HEK293 (cell line): ENCODE measurements at regions not wholly inside any gene's neighbourhood (a gene's known extent, or its start where the extent isn't known, plus 50 kb on each side); places are given as distances from the start of the nearest gene placed in this dataset.
A peak's percentile ranks its signal among the peaks of the same experiment; 100 is the strongest.

Experiments used
- CTCF ChIA-PET: fragments of 350-600 bp; formaldehyde crosslinking; extraction: SDS; loops from one replicate; lab custom pipeline; 2021; ENCODE audit warnings: antibody characterized with exemption; lab: Yijun Ruan, JAX
- POLR2A ChIA-PET: fragments of 300-600 bp; formaldehyde crosslinking; extraction: SDS; loops from one replicate; lab custom pipeline; 2020; ENCODE audit warnings: antibody characterized with exemption, inconsistent platforms; lab: Yijun Ruan, JAX
- H3K27ac ChIP-seq: fragments of 200-500 bp; sonication (Bioruptor generic); 2 replicates; pipeline ENCODE4 v1.5.1; 2014; ENCODE audit warnings: low read depth, low read length, control low read depth, inconsistent platforms; ENCODE audit errors: extremely low read depth
- H3K36me3 ChIP-seq, 2 experiments: fragments of 200-500 bp in 1 of 2; sonication (Bioruptor generic) in 1 of 2; 1 replicate in 1 of 2; 2 replicates in 1 of 2; pipeline ENCODE4 v1.5.1; 2014 to 2017; ENCODE audit warnings: inconsistent platforms in 2 of 2, low read length in 2 of 2; ENCODE audit not compliant: control insufficient read depth in 2 of 2, insufficient read depth in 1 of 2
- H3K4me1 ChIP-seq: fragments of 200-500 bp; sonication (Bioruptor generic); 2 replicates; pipeline ENCODE4 v1.5.1; 2014; ENCODE audit warnings: mild to moderate bottlenecking, low read length, inconsistent platforms; ENCODE audit not compliant: control insufficient read depth, insufficient read depth
- H3K4me3 ChIP-seq: 2 replicates; pipeline ENCODE4 v1.5.1; 2011; ENCODE audit warnings: low read depth, mild to moderate bottlenecking, control low read depth, low read length, moderate library complexity
- H3K9me3 ChIP-seq: fragments of 200-500 bp; sonication (Bioruptor generic); 2 replicates; pipeline ENCODE4 v1.5.1; 2014; ENCODE audit warnings: low read depth, low read length, inconsistent platforms; ENCODE audit not compliant: control insufficient read depth, insufficient read depth
- BCL6B ChIP-seq: fragments of 450-650 bp; formaldehyde crosslinking; IDR thresholded peaks from 2 replicates; pipeline ENCODE4 v1.5.1; 2017; ENCODE audit warnings: missing biosample characterization, missing genetic modification characterization
- HIC1 ChIP-seq: fragments of 450-650 bp; formaldehyde crosslinking; IDR thresholded peaks from 2 replicates; pipeline ENCODE4 v1.5.1; 2016; ENCODE audit warnings: missing biosample characterization, missing genetic modification characterization
- HOXA7 ChIP-seq: sonication (generic); formaldehyde crosslinking; IDR thresholded peaks from 2 replicates; pipeline ENCODE4 v1.8.1; 2022; ENCODE audit warnings: missing genetic modification reagents, borderline replicate concordance
- KLF9 ChIP-seq: fragments of 450-650 bp; formaldehyde crosslinking; IDR thresholded peaks from 2 replicates; pipeline ENCODE4 v1.5.1; 2016; ENCODE audit warnings: missing biosample characterization, missing genetic modification characterization, low read depth
- PRDM4 ChIP-seq: fragments of 450-650 bp; formaldehyde crosslinking; IDR thresholded peaks from 2 replicates; pipeline ENCODE4 v1.5.1; 2017; ENCODE audit warnings: missing biosample characterization, missing genetic modification characterization
- YY2 ChIP-seq: fragments of 450-650 bp; formaldehyde crosslinking; IDR thresholded peaks from 2 replicates; pipeline ENCODE4 v1.5.1; 2016; ENCODE audit warnings: missing biosample characterization, missing genetic modification characterization
- ZNF10 ChIP-seq: fragments of 450-650 bp; formaldehyde crosslinking; IDR thresholded peaks from 2 replicates; pipeline ENCODE4 v1.5.1; 2017; ENCODE audit warnings: missing biosample characterization, missing genetic modification characterization
- ZNF112 ChIP-seq: fragments of 450-650 bp; formaldehyde crosslinking; IDR thresholded peaks from 2 replicates; pipeline ENCODE4 v1.5.0; 2017; ENCODE audit warnings: missing biosample characterization, missing genetic modification characterization
- ZNF132 ChIP-seq: fragments of 450-650 bp; formaldehyde crosslinking; IDR thresholded peaks from 2 replicates; pipeline ENCODE4 v1.5.1; 2017; ENCODE audit warnings: missing biosample characterization, missing genetic modification characterization, borderline replicate concordance
- ZNF221 ChIP-seq: fragments of 450-650 bp; formaldehyde crosslinking; IDR thresholded peaks from 2 replicates; pipeline ENCODE4 v1.5.1; 2017; ENCODE audit warnings: missing biosample characterization, missing genetic modification characterization, borderline replicate concordance
- ZNF248 ChIP-seq: fragments of 450-650 bp; formaldehyde crosslinking; IDR thresholded peaks from 2 replicates; pipeline ENCODE4 v1.5.1; 2017; ENCODE audit warnings: missing biosample characterization, missing genetic modification characterization
- ZNF280C ChIP-seq: fragments of 450-650 bp; formaldehyde crosslinking; IDR thresholded peaks from 2 replicates; pipeline ENCODE4 v1.5.1; 2016; ENCODE audit warnings: missing biosample characterization, missing genetic modification characterization
- ZNF292 ChIP-seq: fragments of 450-650 bp; formaldehyde crosslinking; IDR thresholded peaks from 2 replicates; pipeline ENCODE4 v1.5.1; 2016; ENCODE audit warnings: low read depth, missing biosample characterization, missing genetic modification characterization, borderline replicate concordance
- ZNF544 ChIP-seq: fragments of 450-650 bp; formaldehyde crosslinking; IDR thresholded peaks from 2 replicates; pipeline ENCODE4 v1.5.0; 2017; ENCODE audit warnings: missing biosample characterization, missing genetic modification characterization
- ZNF549 ChIP-seq: fragments of 450-650 bp; IDR thresholded peaks from 2 replicates; pipeline ENCODE4 v1.5.1; 2018; ENCODE audit warnings: missing biosample characterization, missing genetic modification characterization, mild to moderate bottlenecking, inconsistent platforms, moderate library complexity
- ZNF560 ChIP-seq: fragments of 450-650 bp; formaldehyde crosslinking; IDR thresholded peaks from 2 replicates; pipeline ENCODE4 v1.5.1; 2017; ENCODE audit warnings: missing biosample characterization, missing genetic modification characterization, borderline replicate concordance
- ZNF561 ChIP-seq: fragments of 450-650 bp; IDR thresholded peaks from 2 replicates; pipeline ENCODE4 v1.5.1; 2018; ENCODE audit warnings: missing biosample characterization, missing genetic modification characterization, borderline replicate concordance
- ZNF571 ChIP-seq: fragments of 450-650 bp; formaldehyde crosslinking; IDR thresholded peaks from 2 replicates; pipeline ENCODE4 v1.5.0; 2017; ENCODE audit warnings: missing biosample characterization, missing genetic modification characterization
- ZNF660 ChIP-seq: fragments of 450-650 bp; IDR thresholded peaks from 2 replicates; pipeline ENCODE4 v1.5.1; 2018; ENCODE audit warnings: missing biosample characterization, mild to moderate bottlenecking, missing genetic modification characterization
- ZNF776 ChIP-seq: fragments of 450-650 bp; formaldehyde crosslinking; IDR thresholded peaks from 2 replicates; pipeline ENCODE4 v1.5.0; 2017; ENCODE audit warnings: missing biosample characterization, missing genetic modification characterization, borderline replicate concordance

GRCh38 chr10:44326474-44327030 is 58.3 kb downstream of the CXCL12 start:
- peaks cover 3% of the 10 kb centered on the region; the same call in 1 of the 2 replicates for H3K4me1 ChIP-seq
- no peaks in the 10 kb centered on the region for H3K9me3 ChIP-seq
- CTCF ChIA-PET, result interaction anchor here (0.6 kb wide), 1 partner anchor 912 kb away, joined by 6 read pairs; no protein-coding TSS in a partner anchor
- H3K36me3 ChIP-seq, result no peaks in the 10 kb centered on the region
- H3K4me3 ChIP-seq, result no peak overlapping the region
- POLR2A ChIA-PET, result no interaction called here
- TF ChIP-seq ZNF660 (peak; percentile 52; the same call in 1 of the 2 replicates), ZNF561 (peak; percentile 56; the same call in 1 of the 2 replicates), ZNF292 (no peak), ZNF112 (tag by site-specific recombination) (peak; percentile 42; the same call in 1 of the 2 replicates), HOXA7 (CRISPR knock-in tag) (no peak), YY2 (tag by site-specific recombination) (no peak), ZNF571 (tag by site-specific recombination) (0 out of 2 replicates have a peak, but pooled peaks have one; percentile 49), BCL6B (tag by site-specific recombination) (0 out of 2 replicates have a peak, but pooled peaks have one; percentile 46), ZNF132 (tag by site-specific recombination) (no peak), ZNF221 (tag by site-specific recombination) (no peak), ZNF560 (tag by site-specific recombination) (no peak), ZNF544 (peak; percentile 59; the same call in 1 of the 2 replicates), KLF9 (tag by site-specific recombination) (no peak), ZNF549 (tag by site-specific recombination) (peak; percentile 54; the same call in 1 of the 2 replicates), ZNF248 (tag by site-specific recombination) (peak; percentile 28; the same call in 1 of the 2 replicates), ZNF776 (0 out of 2 replicates have a peak, but pooled peaks have one; percentile 49), ZNF10 (tag by site-specific recombination) (no peak), ZNF280C (tag by site-specific recombination) (no peak), HIC1 (tag by site-specific recombination) (no peak), PRDM4 (no peak)
- no peak overlapping the region for H3K27ac ChIP-seq
